ENCODE measurements at regions not wholly inside any gene's neighbourhood (a gene's known extent, or its start where the extent isn't known, plus 50 kb on each side); places are given as distances from the start of the nearest gene placed in this dataset.
A peak's percentile ranks its signal among the peaks of the same experiment; 100 is the strongest.
"Not testable (repeated sequence)": the region's sequence is repeated elsewhere in the genome, so short reads cannot be mapped to it uniquely, and the experiment has no call there.

DNA sequence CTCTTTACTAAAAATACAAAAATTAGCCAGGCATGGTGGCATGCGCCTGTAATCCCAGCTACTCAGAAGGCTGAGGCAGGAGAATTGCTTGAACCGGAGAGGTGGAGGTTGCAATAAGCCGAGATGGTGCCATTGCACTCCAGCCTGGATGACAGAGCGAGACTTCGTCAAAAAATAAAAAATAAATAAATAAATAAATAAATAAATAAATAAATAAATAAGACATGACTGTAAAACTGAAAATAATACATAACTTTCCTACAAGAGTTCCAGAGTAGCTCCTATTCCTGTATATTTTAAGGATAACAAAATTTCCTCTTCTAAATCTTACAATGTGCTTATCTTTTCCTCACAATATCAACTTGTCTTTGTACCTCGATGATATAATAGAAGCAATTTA lies 549.4 kb downstream of the TRAM1L1 start:
- not testable (repeated sequence) for DNase-seq

DNA sequence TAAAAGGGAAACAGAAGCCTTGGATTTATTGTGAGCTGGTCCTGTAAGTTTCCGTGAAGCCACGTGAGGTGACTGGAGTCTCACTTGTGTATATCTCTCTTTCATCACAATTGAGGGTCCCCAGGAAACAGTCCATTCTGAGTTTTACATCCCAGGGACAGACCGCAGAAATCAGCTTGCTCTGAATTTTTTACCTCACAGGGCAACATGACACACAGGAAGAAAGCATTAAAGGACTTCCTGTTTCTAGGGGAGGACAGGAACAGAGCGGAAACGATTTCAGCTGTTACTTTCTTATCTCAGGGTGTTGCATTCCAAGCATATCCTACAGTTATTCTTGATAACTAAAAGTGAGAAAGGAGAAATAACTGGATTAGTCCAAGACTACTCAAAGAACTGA lies 553.5 kb downstream of the TRAM1L1 start:
- peak; percentile 0 for DNase-seq

DNA sequence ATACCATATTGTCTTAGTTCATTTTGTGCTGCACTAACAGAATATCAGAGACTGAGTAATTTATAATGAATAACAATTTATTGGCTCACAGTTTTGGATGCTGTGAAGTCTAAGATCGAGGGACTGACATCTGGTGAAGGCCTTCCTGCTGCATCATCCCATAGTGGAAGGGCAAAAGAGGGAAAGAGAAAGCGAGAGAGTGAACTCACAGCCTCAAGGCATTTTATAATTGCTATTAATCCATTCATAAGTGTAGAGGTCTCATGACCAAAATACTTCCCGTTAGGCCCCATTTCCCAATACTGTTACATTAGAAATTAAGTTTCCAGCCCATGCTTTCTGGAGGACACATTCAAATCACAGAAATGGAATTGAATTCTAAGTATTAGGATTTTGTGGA lies 554.4 kb downstream of the TRAM1L1 start:
- DNase-seq, result no peak

DNA sequence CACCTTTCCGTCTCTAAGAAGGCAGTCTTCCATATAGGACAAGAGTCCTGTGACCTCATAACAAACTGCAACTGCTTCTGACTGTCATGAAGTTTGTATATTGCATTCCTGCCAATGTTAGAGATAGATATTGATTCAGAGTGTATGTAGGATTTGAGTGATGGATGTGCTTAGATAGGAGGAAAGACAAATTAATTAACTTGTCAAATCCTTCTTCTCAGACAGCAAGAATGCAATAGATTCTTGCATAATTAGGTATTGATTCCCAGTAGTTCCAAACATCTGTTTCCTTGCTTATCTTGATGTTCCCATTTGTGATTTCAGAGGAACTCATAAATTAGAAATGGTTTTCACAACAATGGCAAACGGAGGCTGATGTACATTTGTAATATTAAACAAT lies 555.3 kb downstream of the TRAM1L1 start:
- no peak for DNase-seq

DNA sequence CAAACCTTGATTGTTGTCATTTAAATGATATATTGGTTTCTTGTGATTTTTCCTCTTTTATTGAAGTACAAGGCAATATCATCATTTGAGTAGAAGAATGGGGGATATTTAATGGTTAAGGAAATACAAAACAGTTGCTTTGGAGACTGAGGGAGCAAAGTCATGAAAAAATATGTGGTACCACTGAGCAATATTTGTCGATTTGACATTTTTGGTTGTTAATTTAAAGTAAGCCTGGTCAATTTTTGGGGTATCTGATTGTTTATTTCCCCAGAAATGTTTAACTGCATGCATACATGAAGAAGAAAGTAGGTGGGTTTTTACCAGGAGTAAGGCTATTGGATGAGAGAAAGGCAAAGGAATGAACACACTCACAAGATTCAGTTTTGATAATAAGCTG lies 556.2 kb downstream of the TRAM1L1 start:
- DNase-seq, result no peak

DNA sequence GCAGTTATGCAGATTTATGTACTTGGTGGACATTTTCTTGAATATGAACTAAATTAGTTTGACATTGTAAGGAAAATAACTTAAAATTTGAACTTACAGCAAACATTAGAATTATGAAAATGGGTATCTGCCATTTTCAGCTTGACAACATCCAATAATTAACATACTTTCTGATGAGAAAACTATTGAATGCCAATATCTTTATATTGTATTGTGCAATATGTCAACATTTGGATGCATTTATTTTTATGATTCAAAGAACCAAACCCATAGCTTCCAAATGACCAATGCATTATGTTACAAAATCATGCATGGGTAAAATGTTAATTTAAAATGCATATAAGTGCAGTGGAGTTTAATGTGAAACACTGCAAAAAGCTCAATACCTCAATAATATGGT lies 562.5 kb downstream of the TRAM1L1 start:
- no peak for DNase-seq

DNA sequence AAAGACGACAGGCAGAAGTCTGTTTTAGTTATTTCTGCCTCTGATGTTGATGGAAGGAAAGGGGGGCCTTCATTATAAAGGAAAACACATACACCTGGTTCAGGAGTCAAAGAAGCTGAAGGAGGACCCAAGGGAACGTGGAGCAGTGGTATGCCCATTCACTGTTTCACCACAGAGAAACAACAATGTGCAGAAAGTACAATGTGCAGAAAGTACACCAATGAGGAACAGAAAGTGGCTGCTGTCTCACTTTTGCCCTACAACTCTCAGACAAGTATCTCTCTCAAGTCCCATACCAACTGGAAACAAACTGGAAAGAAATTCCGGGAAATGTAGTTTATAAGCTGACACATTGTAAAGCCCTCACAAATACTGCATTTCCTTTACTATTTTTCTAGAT lies 564.5 kb downstream of the TRAM1L1 start:
- no peak for DNase-seq

DNA sequence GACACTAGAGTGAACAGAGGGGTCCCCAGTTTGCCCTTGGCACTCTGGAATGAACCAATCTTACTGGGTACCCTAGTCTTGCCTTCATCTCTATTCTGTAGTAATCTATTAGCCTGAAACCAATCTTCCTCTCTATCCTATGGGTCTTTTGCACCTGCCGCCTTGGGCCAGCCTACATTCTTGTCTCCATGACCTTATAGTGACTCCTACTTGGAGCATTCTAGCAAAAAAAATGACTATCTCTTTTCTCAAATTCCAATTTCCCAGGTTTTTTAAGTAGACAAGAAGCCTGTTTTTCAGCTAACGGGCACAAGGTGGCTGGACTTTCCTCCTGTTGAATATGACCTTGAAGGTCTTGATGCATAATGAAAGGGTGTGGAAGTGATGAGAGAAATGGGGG lies 568.7 kb downstream of the TRAM1L1 start:
- DNase-seq, result no peak

DNA sequence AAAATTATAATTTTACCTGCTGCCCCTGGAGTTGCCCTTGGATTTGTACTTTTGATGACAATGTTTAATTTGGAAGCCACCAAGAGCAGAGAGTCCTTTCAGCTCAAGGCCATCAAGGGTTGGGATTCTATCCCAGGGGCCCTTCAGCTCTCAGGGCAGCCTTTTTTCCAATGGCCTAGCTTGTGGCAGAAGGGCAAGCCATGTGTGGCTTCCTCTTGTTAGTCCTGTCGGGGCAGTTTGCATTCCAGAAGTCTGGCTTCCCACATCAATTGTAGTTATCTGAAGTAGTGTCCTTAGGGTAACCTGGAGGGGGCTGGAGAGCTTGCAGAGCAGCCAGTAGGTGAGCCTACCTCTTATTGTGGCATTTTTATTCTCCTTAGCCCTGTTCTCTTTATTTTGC lies 569.4 kb downstream of the TRAM1L1 start:
- no peak for DNase-seq

DNA sequence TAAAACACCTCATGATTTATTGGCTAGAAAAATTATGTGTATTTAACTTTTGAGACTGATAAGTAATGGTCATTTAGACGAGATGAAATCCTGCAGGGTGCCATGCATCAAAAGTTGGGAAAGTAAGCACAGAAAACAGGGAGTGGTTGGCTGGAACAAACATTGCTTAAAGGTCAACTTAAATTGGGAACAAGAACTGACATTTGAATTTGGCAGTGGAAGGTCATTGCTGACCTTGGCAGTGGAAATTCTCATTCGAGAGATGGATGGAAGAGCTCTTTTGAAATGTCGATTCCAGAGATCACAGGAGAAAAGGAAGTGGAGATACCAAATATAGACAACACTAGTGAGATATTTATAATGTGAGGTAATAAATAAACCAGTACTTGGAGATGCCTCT lies 572.8 kb downstream of the TRAM1L1 start:
- no peak for DNase-seq

DNA sequence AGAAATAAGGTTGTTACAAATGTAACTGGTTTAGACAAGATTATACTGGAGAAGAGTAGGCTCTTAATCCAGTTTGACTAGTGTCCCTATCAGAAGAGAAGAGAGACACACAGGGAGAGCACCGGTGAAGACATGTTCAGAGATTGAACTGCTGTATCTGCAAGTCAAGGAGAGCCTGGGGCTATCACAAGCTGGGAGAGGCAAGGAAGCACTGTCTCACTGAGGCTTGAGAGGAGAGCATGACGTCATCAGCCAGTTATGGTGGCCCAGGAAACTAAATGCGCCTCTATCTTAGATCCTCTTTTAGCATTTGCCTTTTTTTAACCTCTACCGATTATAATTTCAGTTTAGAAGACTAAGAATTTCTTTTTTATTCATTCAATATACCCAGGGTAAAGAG lies 583.4 kb downstream of the TRAM1L1 start:
- no peak for DNase-seq

DNA sequence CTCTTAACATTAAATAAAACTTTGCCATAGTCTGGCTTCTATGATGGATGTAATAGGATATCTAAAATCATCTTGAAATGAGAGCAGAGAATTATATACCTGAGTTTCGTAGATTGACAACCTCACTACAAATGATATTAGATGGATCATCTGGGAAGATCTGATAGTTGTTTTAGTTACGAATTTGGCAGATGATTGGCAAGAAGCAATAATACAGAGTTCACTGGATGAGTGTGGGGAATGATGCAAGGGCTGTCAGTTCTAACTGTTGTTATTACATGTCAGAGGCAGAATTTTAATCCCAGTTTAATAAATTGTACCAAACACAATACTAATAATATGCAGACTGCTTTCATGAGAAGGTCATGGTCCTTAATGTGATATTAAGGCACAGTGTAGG lies 585.2 kb downstream of the TRAM1L1 start:
- DNase-seq, result no peak

DNA sequence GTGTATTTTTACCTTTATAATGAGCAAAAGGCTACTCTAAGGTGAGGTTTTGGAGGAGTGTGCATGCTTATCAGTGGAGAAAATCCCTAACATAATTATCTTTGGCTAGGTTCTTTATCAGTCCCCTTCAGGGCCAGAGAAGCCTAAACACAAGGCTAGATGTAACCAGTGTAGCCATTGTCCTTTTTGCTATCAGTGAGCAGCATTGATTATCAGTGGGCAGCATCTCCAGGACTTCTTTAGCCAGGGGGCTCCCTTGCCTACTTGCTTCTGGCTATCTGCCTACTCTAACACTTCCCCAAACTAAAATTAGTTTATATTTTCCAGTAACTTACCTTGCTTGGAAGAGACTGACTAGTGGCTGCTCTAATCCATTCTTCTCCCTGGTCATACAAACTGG lies 595.6 kb downstream of the TRAM1L1 start:
- DNase-seq, result no peak

DNA sequence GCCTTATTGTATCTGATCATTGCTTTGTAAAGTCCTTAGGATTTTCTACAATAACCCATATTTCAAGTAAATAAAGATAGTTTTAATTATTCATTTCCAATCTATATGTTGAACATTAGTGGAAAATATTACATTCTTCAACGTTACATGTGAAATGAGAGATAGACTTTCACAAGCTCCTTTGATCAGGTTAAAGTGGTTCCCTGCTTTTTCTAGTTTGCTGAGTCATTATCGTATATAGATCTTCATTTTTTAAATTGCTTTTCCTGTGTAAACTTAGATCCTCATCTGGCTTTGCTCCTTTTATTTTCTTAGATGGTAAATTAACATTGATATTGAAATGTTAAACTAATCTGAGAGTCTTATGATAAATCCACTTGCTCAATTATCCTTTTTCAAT lies 599.0 kb downstream of the TRAM1L1 start:
- no peak for DNase-seq

DNA sequence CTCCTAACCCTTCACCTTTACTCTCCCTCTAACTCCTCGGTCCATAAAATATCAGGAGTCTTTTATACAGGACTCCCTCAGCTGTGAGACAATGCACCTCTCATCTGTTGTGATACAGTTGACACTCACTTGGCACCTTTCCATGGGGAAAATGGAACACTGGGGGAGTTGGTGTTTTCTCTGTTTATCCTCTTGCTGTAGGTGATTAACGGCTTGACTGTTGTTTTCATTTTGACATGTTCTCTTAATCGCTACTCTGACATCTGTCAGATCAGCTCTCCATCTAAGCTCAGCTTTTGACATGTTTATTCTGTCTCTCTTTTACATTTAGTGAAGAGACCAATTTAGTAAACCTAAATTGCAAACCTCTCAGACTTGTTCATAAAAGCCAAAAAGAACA lies 604.8 kb downstream of the TRAM1L1 start:
- no peak for DNase-seq

DNA sequence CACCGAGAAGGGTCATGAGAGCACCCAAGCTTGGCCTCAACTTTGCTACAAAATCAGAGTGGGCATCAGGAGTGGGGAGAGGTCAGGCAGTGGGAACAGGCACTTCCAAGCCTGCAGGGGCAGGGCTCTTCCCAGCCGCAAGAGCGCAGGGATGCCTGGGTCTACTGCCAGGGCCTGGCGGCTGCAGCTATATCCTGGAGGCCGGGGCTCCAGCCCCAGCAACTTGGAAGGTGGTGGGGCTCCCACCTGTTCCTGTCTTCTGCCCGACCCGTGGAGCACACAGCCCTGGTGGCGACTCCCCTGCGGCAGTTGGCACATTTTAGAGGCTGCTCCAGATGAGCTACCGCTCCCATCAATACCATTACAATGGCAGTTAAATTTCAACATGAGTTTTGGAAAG lies 607.0 kb downstream of the TRAM1L1 start:
- DNase-seq, result no peak

DNA sequence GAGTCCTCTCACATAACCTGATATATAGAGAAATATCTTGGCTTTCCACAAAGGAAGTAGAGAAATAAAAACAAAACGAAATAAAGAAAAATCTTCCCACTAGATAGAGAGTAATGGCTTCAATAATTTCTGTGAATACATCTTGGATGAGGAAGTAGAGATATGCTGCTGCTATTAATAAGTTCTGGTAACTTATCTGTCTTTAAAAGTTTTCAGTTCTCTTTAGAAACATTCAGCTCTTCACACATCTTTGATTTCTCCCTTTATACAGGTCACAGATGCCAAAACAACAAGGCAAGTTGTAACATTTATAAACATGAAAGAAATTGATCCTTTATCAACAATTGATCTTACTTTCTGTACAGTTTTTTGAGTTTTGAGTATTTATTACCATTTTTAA lies 615.8 kb downstream of the TRAM1L1 start:
- DNase-seq, result no peak

DNA sequence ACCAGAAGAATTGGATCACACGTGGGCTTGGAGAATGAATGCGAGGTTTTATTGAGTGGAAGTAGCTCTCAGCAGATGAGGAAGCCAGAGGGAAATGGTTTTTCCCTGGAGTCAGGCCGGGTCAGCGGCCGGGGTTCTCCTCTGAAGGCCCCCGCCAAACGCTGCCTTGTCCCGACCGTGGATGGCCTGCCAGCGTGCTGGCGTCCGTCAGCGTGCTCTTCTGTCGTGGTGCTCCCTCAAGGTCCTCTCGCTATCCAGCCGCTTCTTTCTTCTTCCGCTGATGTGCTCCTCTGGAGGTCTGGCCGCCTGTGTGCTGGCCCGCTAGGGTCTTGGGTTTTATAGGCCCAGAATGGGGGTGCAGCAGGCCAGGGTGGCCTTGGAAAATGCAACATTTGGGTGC lies 632.2 kb downstream of the TRAM1L1 start:
- DNase-seq, result no peak

DNA sequence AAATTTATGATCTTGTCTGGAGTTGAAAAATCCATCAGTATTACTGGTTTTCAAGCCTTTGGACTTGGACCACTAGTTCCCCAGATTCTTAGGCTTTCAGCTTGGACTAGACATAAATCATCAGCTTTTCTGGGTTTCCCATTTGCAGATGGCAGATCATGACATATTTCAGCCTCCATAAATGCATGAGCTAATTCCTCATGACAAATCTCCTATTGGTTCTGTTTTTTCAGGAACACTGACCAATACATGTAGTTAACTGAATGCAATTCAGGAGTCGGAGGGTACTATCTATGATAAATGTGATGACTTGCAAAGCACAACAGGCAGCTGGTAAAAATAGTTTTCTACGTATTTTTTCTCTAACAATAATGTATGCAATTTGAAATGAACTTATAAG lies 635.6 kb downstream of the TRAM1L1 start:
- DNase-seq, result no peak

DNA sequence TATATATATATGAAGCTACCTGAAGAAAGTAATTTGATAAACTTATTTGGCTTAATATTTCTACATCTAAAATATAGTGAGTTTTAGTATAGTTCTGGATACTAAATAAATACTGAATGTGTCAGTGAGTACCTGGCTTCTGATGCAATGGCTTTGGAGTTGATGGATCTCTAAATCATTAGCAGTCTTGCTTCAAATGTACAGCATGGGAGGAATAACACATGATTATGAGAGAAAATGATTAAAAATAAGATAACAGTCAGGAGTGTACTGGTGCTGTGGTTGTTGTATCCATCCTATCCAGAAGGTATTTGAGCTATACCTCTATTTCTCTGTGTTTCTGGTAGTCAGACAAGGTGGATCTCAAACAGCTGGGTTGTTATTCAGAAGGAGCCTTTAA lies 641.3 kb downstream of the TRAM1L1 start:
- no peak for DNase-seq

DNA sequence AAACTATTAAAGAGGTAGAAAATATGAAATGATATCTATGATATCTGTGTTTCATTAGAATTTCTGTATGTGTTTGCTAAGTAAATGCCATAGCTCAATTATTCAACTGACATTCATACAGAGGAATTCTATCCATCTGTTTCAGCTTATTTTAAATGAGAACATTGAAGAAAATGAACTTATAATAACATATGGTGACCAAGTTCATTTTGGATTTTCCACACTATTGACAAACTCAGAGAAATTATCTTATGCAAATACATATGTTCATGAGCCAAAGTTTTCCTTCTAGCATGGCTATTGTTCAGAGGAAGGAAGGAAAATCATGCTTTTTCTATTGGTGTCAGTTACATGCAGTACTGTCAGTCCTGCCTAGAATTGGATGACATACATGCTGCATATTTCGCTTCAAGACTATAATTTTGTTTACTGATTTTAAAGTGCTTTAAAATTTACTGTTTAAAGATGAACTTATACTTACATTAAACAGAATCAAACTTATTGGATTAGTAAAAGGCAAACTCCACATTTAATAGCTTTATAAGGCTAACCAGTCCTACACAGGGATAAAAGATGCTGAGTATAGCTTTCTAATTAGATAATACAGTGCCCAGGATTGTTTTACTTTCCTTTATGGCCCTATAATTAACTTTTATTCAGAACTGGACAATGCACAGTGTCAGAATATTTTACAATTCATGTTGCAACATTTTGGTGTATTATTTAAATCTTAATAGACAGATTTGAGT lies 646.2 kb downstream of the TRAM1L1 start:
- DNase-seq, result no peak

DNA sequence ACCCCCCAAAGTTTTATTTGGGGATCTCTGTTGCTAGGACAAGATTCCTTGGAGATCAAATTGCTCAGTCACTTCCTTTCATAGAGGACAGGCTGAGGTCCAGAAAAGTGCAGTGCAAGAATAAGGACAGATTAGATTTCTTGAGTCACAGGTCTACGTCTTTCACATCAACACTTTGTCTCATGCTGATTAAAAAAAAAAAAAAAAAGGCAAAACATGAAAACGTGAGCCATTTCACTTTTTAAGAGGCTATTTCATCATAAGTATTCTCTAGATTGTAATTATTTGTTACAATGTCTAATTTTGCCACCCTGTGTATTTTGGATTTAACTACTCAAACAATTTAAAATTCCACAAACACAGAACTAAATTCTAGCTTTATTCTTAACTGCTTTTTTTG lies 647.0 kb downstream of the TRAM1L1 start:
- DNase-seq, result no peak

DNA sequence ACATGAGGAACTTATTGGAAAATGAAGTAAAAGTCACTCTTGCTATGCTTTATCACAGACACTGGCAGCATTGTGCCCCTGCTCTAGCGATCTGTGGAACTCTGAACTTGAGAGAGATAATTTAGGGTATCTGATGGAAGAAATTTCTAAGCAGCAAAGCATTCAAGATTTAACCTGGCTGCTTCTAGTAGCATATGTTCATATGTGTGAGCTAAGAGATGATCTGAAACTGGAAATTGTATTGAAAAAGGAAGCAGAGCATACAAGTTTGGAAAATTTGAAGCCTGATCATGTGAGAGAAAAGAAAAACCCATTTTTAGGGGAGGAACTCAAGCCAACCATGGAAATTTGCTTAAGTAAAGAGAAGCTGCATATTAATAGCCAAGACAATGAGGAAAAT lies 657.7 kb downstream of the TRAM1L1 start:
- DNase-seq, result no peak

DNA sequence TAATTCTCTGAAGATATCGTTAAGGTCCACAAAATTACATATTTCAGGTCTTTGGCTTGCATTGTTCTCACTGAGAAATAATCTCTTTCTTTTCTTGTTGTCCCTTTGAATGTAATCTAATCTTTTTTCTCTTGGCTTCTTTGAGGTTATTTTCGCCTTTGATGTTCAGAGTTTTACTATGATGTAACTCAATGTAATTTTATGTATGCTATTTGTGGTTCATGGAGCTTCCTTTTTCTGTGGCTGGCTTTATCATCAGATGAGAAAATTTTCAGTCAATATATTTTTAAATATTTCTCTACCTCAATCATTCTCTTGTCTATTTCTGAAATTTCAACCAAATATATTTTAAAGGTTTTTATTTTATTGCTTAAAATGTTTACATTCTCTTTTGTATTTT lies 672.2 kb downstream of the TRAM1L1 start:
- DNase-seq, result no peak

DNA sequence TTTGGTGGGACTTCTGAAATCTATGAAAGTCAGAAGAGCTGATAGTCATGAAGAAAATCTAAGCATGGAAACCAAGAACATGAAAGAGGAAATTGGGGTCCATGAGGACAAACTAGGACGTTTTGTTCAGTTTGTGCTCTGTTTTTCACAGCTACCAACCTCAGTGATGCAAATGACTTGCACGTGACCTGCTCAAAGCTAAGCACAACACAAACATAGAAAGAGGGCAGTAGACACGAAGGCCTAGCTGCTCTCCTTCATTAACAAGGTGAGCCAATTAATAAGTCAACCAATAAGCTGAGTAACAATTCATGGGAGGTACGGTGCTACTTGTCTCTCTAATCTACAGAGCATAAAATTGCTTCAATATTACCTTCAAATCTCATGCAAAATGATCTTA lies 684.1 kb downstream of the TRAM1L1 start:
- DNase-seq, result no peak

DNA sequence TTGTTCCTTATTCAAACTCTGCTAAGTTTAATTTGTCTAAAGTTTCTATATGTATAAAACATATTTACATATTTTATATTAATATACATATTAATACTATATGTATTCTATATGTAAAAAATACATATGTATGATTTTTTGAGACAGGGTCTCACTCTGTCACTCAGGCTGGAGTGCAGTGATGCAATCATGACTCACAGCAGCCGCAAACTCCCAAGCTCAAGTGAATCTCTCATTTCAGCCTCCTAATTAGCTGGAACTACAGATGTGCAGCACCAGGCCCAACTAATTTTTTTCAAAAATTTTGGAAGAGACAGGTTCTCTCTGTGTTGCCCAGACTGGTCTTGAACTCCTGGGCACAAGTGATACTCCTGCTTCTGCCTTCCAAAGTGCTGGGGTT lies 684.9 kb downstream of the TRAM1L1 start:
- DNase-seq, result no peak
